Neural crest cell (in vitro differentiated cells): ENCODE measurements at regions not wholly inside any gene's neighbourhood (a gene's known extent, or its start where the extent isn't known, plus 50 kb on each side); places are given as distances from the start of the nearest gene placed in this dataset.
A peak's percentile ranks its signal among the peaks of the same experiment; 100 is the strongest.

Experiments
- DNase-seq: peaks from one replicate; pipeline ENCODE4 v3.0.0; 2021; ENCODE audit warnings: low read depth, mixed read lengths, low spot score
- H3K27ac Mint-ChIP-seq: one replicate; pipeline ENCODE4 v1.8.0; 2021; ENCODE audit warnings: mild to moderate bottlenecking, mixed read lengths; ENCODE audit not compliant: unreplicated experiment
- H3K27me3 Mint-ChIP-seq: 2 replicates; pipeline ENCODE4 v1.8.0; 2021; ENCODE audit warnings: low read depth, mild to moderate bottlenecking, mixed read lengths
- H3K36me3 Mint-ChIP-seq: 2 replicates; pipeline ENCODE4 v1.8.0; 2021; ENCODE audit warnings: low read depth, mild to moderate bottlenecking, mixed read lengths
- H3K4me1 Mint-ChIP-seq: 2 replicates; pipeline ENCODE4 v1.8.0; 2021; ENCODE audit warnings: mixed read lengths
- H3K4me3 Mint-ChIP-seq: one replicate; pipeline ENCODE4 v1.8.0; 2021; ENCODE audit warnings: mild to moderate bottlenecking, mixed read lengths
- H3K9me3 Mint-ChIP-seq: 2 replicates; pipeline ENCODE4 v1.8.0; 2021; ENCODE audit warnings: mixed read lengths
- TF ChIP-seq, protein P1 (sequence below): fragments of 200-600 bp; sonication (generic); conservative IDR thresholded peaks from 2 replicates; pipeline ENCODE4 v1.5.0; 2021; ENCODE audit warnings: antibody characterized with exemption, mild to moderate bottlenecking

DNA sequence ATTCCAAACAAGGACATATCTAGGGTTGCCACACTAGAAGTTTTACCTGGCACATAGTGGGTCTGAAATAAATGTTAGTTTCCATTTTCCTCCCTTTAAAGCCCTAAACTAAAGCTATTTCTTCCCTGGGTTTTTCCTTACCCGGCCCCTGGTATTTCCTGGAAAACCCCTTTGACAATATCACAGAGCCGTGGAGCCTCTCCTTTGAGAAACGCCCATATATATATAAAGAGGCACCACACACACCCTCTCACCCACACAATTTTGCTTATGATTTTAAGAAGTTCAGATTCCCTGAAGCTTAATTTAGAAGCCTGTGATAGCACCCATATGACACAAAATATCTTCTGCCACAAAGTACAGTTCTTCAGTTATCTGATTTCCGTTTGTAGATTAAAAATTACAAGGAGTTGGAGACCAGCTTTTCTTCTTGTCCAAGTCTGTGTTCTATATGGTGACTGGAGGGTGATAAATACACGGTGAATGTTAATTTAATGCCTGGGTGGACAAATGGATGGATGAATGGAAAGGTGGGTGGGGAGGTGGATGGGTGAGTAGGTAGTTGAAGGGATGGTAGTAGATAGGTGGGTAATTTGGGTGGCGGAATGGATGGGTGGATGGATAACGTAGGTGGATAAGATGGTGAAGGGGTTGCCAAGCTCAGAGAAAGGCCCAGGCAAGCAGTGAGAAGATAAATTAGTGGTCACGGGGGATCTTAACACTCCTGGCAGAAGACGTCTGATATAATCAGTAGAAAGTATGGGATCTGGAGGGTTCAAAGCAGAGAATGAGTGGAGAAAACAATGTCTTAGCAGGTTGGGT is 154.4 kb upstream of the FGGY start:
- H3K4me3 Mint-ChIP-seq = no peak overlapping the region
- TF ChIP-seq, protein P1, sequence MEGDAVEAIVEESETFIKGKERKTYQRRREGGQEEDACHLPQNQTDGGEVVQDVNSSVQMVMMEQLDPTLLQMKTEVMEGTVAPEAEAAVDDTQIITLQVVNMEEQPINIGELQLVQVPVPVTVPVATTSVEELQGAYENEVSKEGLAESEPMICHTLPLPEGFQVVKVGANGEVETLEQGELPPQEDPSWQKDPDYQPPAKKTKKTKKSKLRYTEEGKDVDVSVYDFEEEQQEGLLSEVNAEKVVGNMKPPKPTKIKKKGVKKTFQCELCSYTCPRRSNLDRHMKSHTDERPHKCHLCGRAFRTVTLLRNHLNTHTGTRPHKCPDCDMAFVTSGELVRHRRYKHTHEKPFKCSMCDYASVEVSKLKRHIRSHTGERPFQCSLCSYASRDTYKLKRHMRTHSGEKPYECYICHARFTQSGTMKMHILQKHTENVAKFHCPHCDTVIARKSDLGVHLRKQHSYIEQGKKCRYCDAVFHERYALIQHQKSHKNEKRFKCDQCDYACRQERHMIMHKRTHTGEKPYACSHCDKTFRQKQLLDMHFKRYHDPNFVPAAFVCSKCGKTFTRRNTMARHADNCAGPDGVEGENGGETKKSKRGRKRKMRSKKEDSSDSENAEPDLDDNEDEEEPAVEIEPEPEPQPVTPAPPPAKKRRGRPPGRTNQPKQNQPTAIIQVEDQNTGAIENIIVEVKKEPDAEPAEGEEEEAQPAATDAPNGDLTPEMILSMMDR = no peak
- no peaks in the 10 kb centered on the region for H3K9me3 Mint-ChIP-seq
- no peaks in the 10 kb centered on the region for H3K36me3 Mint-ChIP-seq
- H3K27ac Mint-ChIP-seq = no peak overlapping the region
- no peak for DNase-seq
- peaks cover 22% of the 10 kb centered on the region for H3K4me1 Mint-ChIP-seq
- H3K27me3 Mint-ChIP-seq = peaks cover 2% of the 10 kb centered on the region

DNA sequence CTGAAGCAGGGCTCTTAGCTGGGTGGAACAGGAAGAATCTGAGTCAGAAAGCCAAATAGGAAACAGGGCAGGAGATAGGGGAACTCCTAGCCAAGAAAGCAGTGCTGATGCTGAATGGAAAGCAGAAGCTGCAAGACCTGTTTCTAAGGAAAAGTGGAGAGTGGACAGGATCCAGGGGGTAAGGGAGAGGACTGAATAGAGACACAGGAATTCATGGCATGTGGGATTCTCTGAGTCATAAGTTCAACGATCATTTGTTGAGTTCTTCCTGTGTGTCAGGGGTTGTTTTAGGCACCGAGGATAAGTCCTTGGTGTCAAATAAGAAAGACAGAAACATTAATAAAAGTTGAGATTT is 153.8 kb upstream of the FGGY start:
- Mint-ChIP-seq H3K9me3 (no peaks in the 10 kb centered on the region), H3K4me3 (no peak overlapping the region), H3K36me3 (no peaks in the 10 kb centered on the region), H3K4me1 (peaks cover 27% of the 10 kb centered on the region), H3K27me3 (peaks cover 2% of the 10 kb centered on the region), H3K27ac (no peak overlapping the region)
- TF ChIP-seq, protein P1 = no peak
- DNase-seq = no peak

DNA sequence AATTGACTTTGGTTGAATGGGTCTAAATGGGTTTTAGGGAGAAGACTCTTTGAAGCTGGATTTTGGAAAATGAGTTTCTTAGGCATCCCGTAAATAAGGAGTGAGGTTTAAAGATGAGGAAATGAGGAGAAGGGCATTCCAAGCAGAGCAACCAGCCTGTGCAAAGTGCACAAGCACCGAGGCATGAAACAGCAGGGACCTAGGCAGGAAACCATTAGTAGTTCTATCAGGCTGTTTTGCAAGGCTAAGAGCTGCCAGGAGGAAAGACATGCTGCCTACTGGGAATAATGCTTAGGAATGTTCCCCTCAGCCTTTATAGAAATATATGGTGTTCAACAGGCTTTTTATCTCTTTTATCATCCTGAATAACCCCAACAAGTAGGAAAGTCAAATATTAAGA is 153.1 kb upstream of the FGGY start:
- Mint-ChIP-seq H3K27ac (no peak overlapping the region), H3K27me3 (peaks cover 2% of the 10 kb centered on the region), H3K9me3 (no peaks in the 10 kb centered on the region), H3K4me1 (peaks cover 29% of the 10 kb centered on the region), H3K4me3 (no peak overlapping the region), H3K36me3 (no peaks in the 10 kb centered on the region)
- TF ChIP-seq, protein P1 = no peak
- no peak for DNase-seq

DNA sequence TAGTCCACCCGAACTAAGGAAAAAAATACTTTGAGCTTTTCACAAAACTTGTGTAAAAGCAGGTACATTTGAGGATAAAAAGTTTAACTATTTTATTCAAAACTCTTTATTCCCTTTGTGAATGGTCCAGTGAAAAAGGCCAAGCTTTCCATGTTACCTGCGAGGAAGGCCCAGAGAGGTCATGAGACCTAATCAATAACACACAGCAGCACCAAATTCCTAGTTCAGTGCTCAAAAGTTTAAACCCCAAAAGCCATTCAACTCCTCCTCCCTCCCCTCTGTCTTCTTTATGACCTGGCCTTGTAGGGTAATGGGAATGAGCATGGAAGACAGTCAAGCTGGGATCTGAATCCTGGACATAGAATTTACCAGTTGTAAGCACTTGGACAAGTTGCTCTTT is 151.9 kb upstream of the FGGY start:
- H3K9me3 Mint-ChIP-seq = no peaks in the 10 kb centered on the region
- TF ChIP-seq, protein P1 = no peak
- H3K4me1 Mint-ChIP-seq = peaks cover 29% of the 10 kb centered on the region
- DNase-seq = no peak
- H3K4me3 Mint-ChIP-seq = no peak overlapping the region
- H3K27me3 Mint-ChIP-seq = peaks cover 2% of the 10 kb centered on the region
- no peak overlapping the region for H3K27ac Mint-ChIP-seq
- H3K36me3 Mint-ChIP-seq = no peaks in the 10 kb centered on the region

DNA sequence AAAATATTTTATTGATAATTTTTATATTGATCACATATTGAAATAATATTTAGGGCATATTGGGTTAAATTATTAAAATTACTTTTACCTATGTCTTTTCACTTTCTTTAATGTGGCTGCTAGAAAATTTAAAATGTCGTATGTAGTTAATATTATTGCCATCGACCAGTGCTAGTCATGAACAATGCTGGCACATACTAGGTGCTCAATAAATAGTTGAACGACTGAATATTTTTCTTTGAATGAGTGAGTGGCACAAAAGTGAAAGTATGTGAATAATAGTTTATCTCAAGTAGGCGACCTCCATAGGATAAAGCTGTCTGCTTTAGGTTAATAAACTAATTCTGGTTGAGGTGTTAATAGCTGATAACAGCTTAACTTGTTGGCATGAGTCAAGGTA is 150.8 kb upstream of the FGGY start:
- peaks cover 31% of the 10 kb centered on the region for H3K4me1 Mint-ChIP-seq
- DNase-seq = no peak
- H3K9me3 Mint-ChIP-seq = no peaks in the 10 kb centered on the region
- no peak overlapping the region for H3K27ac Mint-ChIP-seq
- TF ChIP-seq, protein P1 = no peak
- H3K36me3 Mint-ChIP-seq = no peaks in the 10 kb centered on the region
- H3K4me3 Mint-ChIP-seq = peak overlapping the region; percentile 89
- H3K27me3 Mint-ChIP-seq = peaks cover 2% of the 10 kb centered on the region
